ENCODE measurements at regions not wholly inside any gene's neighbourhood (a gene's known extent, or its start where the extent isn't known, plus 50 kb on each side); places are given as distances from the start of the nearest gene placed in this dataset.

GRCh38 chr2:41314511-41315070 is 733.2 kb upstream of the PKDCC start:
- Histone ChIP-seq H3K9me3 (replicated peaks) (no peaks in the 10 kb centered on the region), H3K27ac (replicated peaks) (no peak overlapping the region), H3K27me3 (ENCODE audit: low read depth) (no peaks in the 10 kb centered on the region), H3K4me3 (no peak overlapping the region), H3K36me3 (no peaks in the 10 kb centered on the region), H3K4me1 (no peaks in the 10 kb centered on the region)
- TF ChIP-seq CTCF (IDR thresholded peaks at IDR 0.05; ENCODE audit: borderline replicate concordance): no peak
- intact Hi-C loops (cut with micrococcal nuclease): no loop called here
- DNase-seq: no peak

GRCh38 chr2:41319437-41319836 is 728.4 kb upstream of the PKDCC start:
- DNase-seq: no peak
- Histone ChIP-seq H3K9me3 (replicated peaks) (no peaks in the 10 kb centered on the region), H3K27me3 (ENCODE audit: low read depth) (no peaks in the 10 kb centered on the region), H3K4me3 (no peak overlapping the region), H3K27ac (replicated peaks) (no peak overlapping the region), H3K36me3 (no peaks in the 10 kb centered on the region), H3K4me1 (no peaks in the 10 kb centered on the region)
- no peak for TF ChIP-seq CTCF (IDR thresholded peaks at IDR 0.05; ENCODE audit: borderline replicate concordance)
- intact Hi-C loops (cut with micrococcal nuclease): no loop called here

GRCh38 chr2:41320491-41320890 is 727.3 kb upstream of the PKDCC start:
- intact Hi-C loops (cut with micrococcal nuclease): no loop called here
- Histone ChIP-seq H3K27me3 (ENCODE audit: low read depth) (no peaks in the 10 kb centered on the region), H3K27ac (replicated peaks) (no peak overlapping the region), H3K9me3 (replicated peaks) (no peaks in the 10 kb centered on the region), H3K4me3 (no peak overlapping the region), H3K4me1 (no peaks in the 10 kb centered on the region), H3K36me3 (no peaks in the 10 kb centered on the region)
- DNase-seq: no peak
- TF ChIP-seq CTCF (IDR thresholded peaks at IDR 0.05; ENCODE audit: borderline replicate concordance): no peak

- Histone ChIP-seq H3K27ac (replicated peaks) (no peak overlapping the region), H3K4me3 (no peak overlapping the region), H3K27me3 (ENCODE audit: low read depth) (no peaks in the 10 kb centered on the region), H3K4me1 (no peaks in the 10 kb centered on the region), H3K36me3 (no peaks in the 10 kb centered on the region), H3K9me3 (replicated peaks) (no peaks in the 10 kb centered on the region)
- DNase-seq: no peak
- intact Hi-C loops (cut with micrococcal nuclease): no loop called here
- no peak for TF ChIP-seq CTCF (IDR thresholded peaks at IDR 0.05; ENCODE audit: borderline replicate concordance)
Observed at GRCh38 chr2:41321351-41321750, 726.5 kb upstream of the PKDCC start.

- Histone ChIP-seq H3K27ac (replicated peaks) (no peak overlapping the region), H3K36me3 (no peaks in the 10 kb centered on the region), H3K4me1 (no peaks in the 10 kb centered on the region), H3K4me3 (no peak overlapping the region), H3K27me3 (ENCODE audit: low read depth) (no peaks in the 10 kb centered on the region), H3K9me3 (replicated peaks) (no peaks in the 10 kb centered on the region)
- intact Hi-C loops (cut with micrococcal nuclease): no loop called here
- no peak for TF ChIP-seq CTCF (IDR thresholded peaks at IDR 0.05; ENCODE audit: borderline replicate concordance)
- no peak for DNase-seq
Observed at GRCh38 chr2:41326851-41327250, 721.0 kb upstream of the PKDCC start.

Measured in left ventricle myocardium inferior (tissue), 1 donor.